ENCODE measurements at regions not wholly inside any gene's neighbourhood (a gene's known extent, or its start where the extent isn't known, plus 50 kb on each side); places are given as distances from the start of the nearest gene placed in this dataset.

GRCh38 chr3:14273901-14274611 is 95.4 kb downstream of the LSM3 start:
- no peak for DNase-seq

GRCh38 chr3:14274612-14274936 is 96.0 kb downstream of the LSM3 start:
- DNase-seq, result no peak

GRCh38 chr3:14274999-14275961 is 96.7 kb downstream of the LSM3 start:
- no peak for DNase-seq

- DNase-seq, result no peak
Measured at GRCh38 chr3:14275962-14276909, 97.6 kb downstream of the LSM3 start.

GRCh38 chr3:14277557-14277956 is 98.9 kb downstream of the LSM3 start:
- no peak for DNase-seq

- DNase-seq, result no peak
Measured at GRCh38 chr3:14278265-14278798, 99.7 kb downstream of the LSM3 start.

- DNase-seq, result no peak
Measured at GRCh38 chr3:14278799-14279625, 100.4 kb downstream of the LSM3 start.

- no peak for DNase-seq
Measured at GRCh38 chr3:14279626-14280061, 101.0 kb downstream of the LSM3 start.

- no peak for DNase-seq
Measured at GRCh38 chr3:14280326-14280725, 101.7 kb downstream of the LSM3 start.

GRCh38 chr3:14281053-14281452 is 102.4 kb downstream of the LSM3 start:
- DNase-seq, result no peak

- no peak for DNase-seq
Measured at GRCh38 chr3:14282001-14282705, 103.5 kb downstream of the LSM3 start.

GRCh38 chr3:14282706-14283075 is 104.1 kb downstream of the LSM3 start:
- DNase-seq, result no peak

GRCh38 chr3:14283092-14283812 is 104.6 kb downstream of the LSM3 start:
- no peak for DNase-seq

GRCh38 chr3:14283813-14284438 is 105.3 kb downstream of the LSM3 start:
- no peak for DNase-seq

GRCh38 chr3:14284694-14285547 is 106.3 kb downstream of the LSM3 start:
- DNase-seq, result no peak

GRCh38 chr3:14285548-14285925 is 106.9 kb downstream of the LSM3 start:
- DNase-seq, result no peak

- no peak for DNase-seq
Measured at GRCh38 chr3:14286887-14287500, 108.4 kb downstream of the LSM3 start.

GRCh38 chr3:14288177-14288788 is 109.7 kb downstream of the LSM3 start:
- no peak for DNase-seq

Data from NCI-H774 (cell line).